ENCODE measurements at regions not wholly inside any gene's neighbourhood (a gene's known extent, or its start where the extent isn't known, plus 50 kb on each side); places are given as distances from the start of the nearest gene placed in this dataset.

DNA sequence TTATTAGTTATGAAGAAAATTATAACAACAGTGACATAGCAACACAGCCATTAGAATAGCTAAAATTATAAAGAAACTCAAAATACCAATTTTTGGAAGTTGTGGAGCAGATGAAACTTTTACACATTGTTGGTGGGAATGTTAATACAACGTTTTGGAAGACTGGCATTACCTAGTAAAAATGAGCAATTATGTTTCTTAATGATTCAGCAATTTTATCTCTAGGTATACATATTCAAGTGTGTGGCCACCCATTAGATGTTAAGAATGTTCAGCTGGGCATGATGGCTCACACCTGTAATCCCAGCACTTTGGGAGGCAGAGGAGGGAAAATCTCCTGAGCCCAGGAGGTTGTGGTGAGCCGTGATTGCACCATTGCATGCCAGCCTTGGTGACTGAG is 78.8 kb downstream of the INSIG2 start:
- TF ChIP-seq, protein P1, sequence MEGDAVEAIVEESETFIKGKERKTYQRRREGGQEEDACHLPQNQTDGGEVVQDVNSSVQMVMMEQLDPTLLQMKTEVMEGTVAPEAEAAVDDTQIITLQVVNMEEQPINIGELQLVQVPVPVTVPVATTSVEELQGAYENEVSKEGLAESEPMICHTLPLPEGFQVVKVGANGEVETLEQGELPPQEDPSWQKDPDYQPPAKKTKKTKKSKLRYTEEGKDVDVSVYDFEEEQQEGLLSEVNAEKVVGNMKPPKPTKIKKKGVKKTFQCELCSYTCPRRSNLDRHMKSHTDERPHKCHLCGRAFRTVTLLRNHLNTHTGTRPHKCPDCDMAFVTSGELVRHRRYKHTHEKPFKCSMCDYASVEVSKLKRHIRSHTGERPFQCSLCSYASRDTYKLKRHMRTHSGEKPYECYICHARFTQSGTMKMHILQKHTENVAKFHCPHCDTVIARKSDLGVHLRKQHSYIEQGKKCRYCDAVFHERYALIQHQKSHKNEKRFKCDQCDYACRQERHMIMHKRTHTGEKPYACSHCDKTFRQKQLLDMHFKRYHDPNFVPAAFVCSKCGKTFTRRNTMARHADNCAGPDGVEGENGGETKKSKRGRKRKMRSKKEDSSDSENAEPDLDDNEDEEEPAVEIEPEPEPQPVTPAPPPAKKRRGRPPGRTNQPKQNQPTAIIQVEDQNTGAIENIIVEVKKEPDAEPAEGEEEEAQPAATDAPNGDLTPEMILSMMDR (IDR thresholded peaks at IDR 0.05) = no peak
- no peak for TF ChIP-seq POLR2A (IDR thresholded peaks at IDR 0.05)

Data from thyroid gland (tissue), 4 donors.